GM10266 (cell line): ENCODE measurements at regions not wholly inside any gene's neighbourhood (a gene's known extent, or its start where the extent isn't known, plus 50 kb on each side); places are given as distances from the start of the nearest gene placed in this dataset.
A peak's percentile ranks its signal among the peaks of the same experiment; 100 is the strongest.
"Not testable (repeated sequence)": the region's sequence is repeated elsewhere in the genome, so short reads cannot be mapped to it uniquely, and the experiment has no call there.

Experiments used
- DNase-seq: peaks from one replicate; pipeline ENCODE4 v3.0.0; 2012; ENCODE audit errors: extremely low spot score
- CTCF ChIP-seq: IDR thresholded peaks from 2 replicates; pipeline ENCODE4 v1.5.1; 2012; ENCODE audit warnings: mild to moderate bottlenecking, low read depth; ENCODE audit not compliant: control insufficient read depth, insufficient read depth; ENCODE audit errors: missing control alignments

- no peak for TF ChIP-seq CTCF
- no peak for DNase-seq
Observed at GRCh38 chr11:34001557-34002064, 49.9 kb upstream of the CAPRIN1 start.

- no peak for TF ChIP-seq CTCF
- no peak for DNase-seq
Observed at GRCh38 chr11:33999393-33999792, 52.1 kb upstream of the CAPRIN1 start.

GRCh38 chr11:33997584-33998251 is 53.8 kb upstream of the CAPRIN1 start:
- DNase-seq = no peak
- TF ChIP-seq CTCF = no peak

- peak; percentile 79 for DNase-seq
- TF ChIP-seq CTCF = peak; percentile 72
Observed at GRCh38 chr11:33996498-33997454, 54.8 kb upstream of the CAPRIN1 start.

- no peak for TF ChIP-seq CTCF
- no peak for DNase-seq
Observed at GRCh38 chr11:33994937-33995336, 56.6 kb upstream of the CAPRIN1 start.

GRCh38 chr11:33991136-33991535 is 60.4 kb upstream of the CAPRIN1 start:
- not testable (repeated sequence) for DNase-seq

GRCh38 chr11:33990131-33990530 is 61.4 kb upstream of the CAPRIN1 start:
- DNase-seq = not testable (repeated sequence)

- TF ChIP-seq CTCF = no peak
- no peak for DNase-seq
Observed at GRCh38 chr11:33989461-33989860, 62.1 kb upstream of the CAPRIN1 start.
